ENCODE measurements at regions not wholly inside any gene's neighbourhood (a gene's known extent, or its start where the extent isn't known, plus 50 kb on each side); places are given as distances from the start of the nearest gene placed in this dataset.

GRCh38 chr16:13463619-13464018 lies 456.3 kb upstream of the ERCC4 start:
- Histone ChIP-seq H2AFZ (ENCODE audit: control insufficient read depth, low read depth, low read length) (no peak overlapping the region), H3K4me2 (ENCODE audit: control insufficient read depth, insufficient read depth) (no peak overlapping the region), H3K36me3 (ENCODE audit: control insufficient read depth in 2 of 2, insufficient read depth in 2 of 2, low read length in 1 of 2) (no peaks in the 10 kb centered on the region), H4K20me1 (ENCODE audit: control insufficient read depth, insufficient read depth) (no peaks in the 10 kb centered on the region), H3K79me2 (ENCODE audit: control insufficient read depth, insufficient read depth, low read length) (no peaks in the 10 kb centered on the region), H3K4me3 (no peak overlapping the region), H3K27ac (ENCODE audit: control insufficient read depth, insufficient read depth) (no peak overlapping the region), H3K27me3 (replicated peaks in 1 of 2; ENCODE audit: control insufficient read depth in 2 of 2, insufficient read depth in 2 of 2, low read length in 1 of 2) (no peaks in the 10 kb centered on the region; a peak in 1 of 4 replicates), H3K4me1 (ENCODE audit: control insufficient read depth, insufficient read depth, low read length) (no peaks in the 10 kb centered on the region), H3K9ac (ENCODE audit: control insufficient read depth, insufficient read depth, low read length) (no peak overlapping the region), H3K9me3 (replicated peaks; ENCODE audit: control insufficient read depth, insufficient read depth, low read length) (no peaks in the 10 kb centered on the region)
- TF ChIP-seq EED (IDR thresholded peaks at IDR 0.05; ENCODE audit: low read depth): no peak
- TF ChIP-seq PAX5 (IDR thresholded peaks at IDR 0.05; ENCODE audit: borderline replicate concordance, low read depth, low read length): no peak
- no peak for TF ChIP-seq CHD2 (IDR thresholded peaks at IDR 0.05; ENCODE audit: borderline replicate concordance, low read depth, low read length)
- no peak for TF ChIP-seq NFYA (IDR thresholded peaks at IDR 0.05; ENCODE audit: borderline replicate concordance, low read depth, low read length)
- TF ChIP-seq, protein P1, sequence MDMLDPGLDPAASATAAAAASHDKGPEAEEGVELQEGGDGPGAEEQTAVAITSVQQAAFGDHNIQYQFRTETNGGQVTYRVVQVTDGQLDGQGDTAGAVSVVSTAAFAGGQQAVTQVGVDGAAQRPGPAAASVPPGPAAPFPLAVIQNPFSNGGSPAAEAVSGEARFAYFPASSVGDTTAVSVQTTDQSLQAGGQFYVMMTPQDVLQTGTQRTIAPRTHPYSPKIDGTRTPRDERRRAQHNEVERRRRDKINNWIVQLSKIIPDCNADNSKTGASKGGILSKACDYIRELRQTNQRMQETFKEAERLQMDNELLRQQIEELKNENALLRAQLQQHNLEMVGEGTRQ (IDR thresholded peaks at IDR 0.05; ENCODE audit: borderline replicate concordance, low read depth, low read length): no peak
- TF ChIP-seq RB1 (IDR thresholded peaks at IDR 0.05; ENCODE audit: borderline replicate concordance): no peak
- TF ChIP-seq KLF5 (IDR thresholded peaks at IDR 0.05; ENCODE audit: partially characterized antibody): no peak
- no peak for TF ChIP-seq TCF3 (IDR thresholded peaks at IDR 0.05; ENCODE audit: borderline replicate concordance, insufficient read depth, low read depth, low read length)
- TF ChIP-seq SIN3A (IDR thresholded peaks at IDR 0.05; ENCODE audit: low read depth, low read length): no peak
- TF ChIP-seq ZNF207 (IDR thresholded peaks at IDR 0.05; ENCODE audit: borderline replicate concordance): no peak
- TF ChIP-seq NRF1 (conservative IDR thresholded peaks at IDR 0.05; ENCODE audit: low read depth, low read length): no peak
- TF ChIP-seq CHD1 (IDR thresholded peaks at IDR 0.05; ENCODE audit: low read depth, low read length): no peak
- TF ChIP-seq CUX1 (IDR thresholded peaks at IDR 0.05; ENCODE audit: insufficient replicate concordance, low read depth, low read length): no peak
- TF ChIP-seq HDGF (IDR thresholded peaks at IDR 0.05): no peak
- TF ChIP-seq CREB1 (IDR thresholded peaks at IDR 0.05; ENCODE audit: low read depth): no peak
- ChIA-PET POLR2A (no interaction called here), CTCF (interaction anchor here (1.1 to 4.3 kb wide), 3 partner anchors 10 to 456 kb away, joined by 3 to 16 read pairs (median 4); partner anchors contain the start of gene ERCC4), SMC1A (ENCODE audit: uncharacterized antibody, unreplicated experiment) (interaction anchor here (0.7 to 1.6 kb wide), 3 partner anchors 8 to 13 kb away, joined by 3 read pairs; no protein-coding TSS in a partner anchor), RAD21 (ENCODE audit: unreplicated experiment) (interaction anchor here (1.2 kb wide), 1 partner anchor 13 kb away, joined by 3 read pairs; no protein-coding TSS in a partner anchor)
- FAIRE-seq (no peak), DNase-seq (ENCODE audit: low read depth, low spot score) (no peak), ATAC-seq (no peak)
- WGBS (ENCODE audit: insufficient coverage, insufficient replicate concordance, low lambda C conversion rate, missing lambda C conversion rate): 38% methylated on average over 5 of the region's 5 CpGs
- BruUV-seq (replicated peaks): no TSS peak
- in situ Hi-C loops (cut with MboI) (no loop called here), intact Hi-C loops (cut with micrococcal nuclease; ENCODE audit: unreplicated experiment) (no loop called here)
